Thyroid gland (tissue), 4 donors: ENCODE measurements at regions not wholly inside any gene's neighbourhood (a gene's known extent, or its start where the extent isn't known, plus 50 kb on each side); places are given as distances from the start of the nearest gene placed in this dataset.

Experiments used
- POLR2A ChIP-seq, 2 donors: fragments of 450-650 bp; IDR thresholded peaks; one replicate each; pipeline ENCODE4 v1.6.1; 2017; ENCODE audit warnings: antibody characterized with exemption in 2 of 2, mild to moderate bottlenecking in 2 of 2, moderate library complexity in 1 of 2
- TF ChIP-seq, protein P1 (sequence below), 6 experiments: fragments of 200-600 bp in 3 of 6; fragments of 450-650 bp in 3 of 6; sonication (generic) in 3 of 6; IDR thresholded peaks; one replicate each; pipeline ENCODE4 v1.5.1; 2016 to 2019; ENCODE audit warnings: antibody characterized with exemption in 6 of 6, mild to moderate bottlenecking in 2 of 6, inconsistent platforms in 1 of 6, moderate library complexity in 1 of 6

DNA sequence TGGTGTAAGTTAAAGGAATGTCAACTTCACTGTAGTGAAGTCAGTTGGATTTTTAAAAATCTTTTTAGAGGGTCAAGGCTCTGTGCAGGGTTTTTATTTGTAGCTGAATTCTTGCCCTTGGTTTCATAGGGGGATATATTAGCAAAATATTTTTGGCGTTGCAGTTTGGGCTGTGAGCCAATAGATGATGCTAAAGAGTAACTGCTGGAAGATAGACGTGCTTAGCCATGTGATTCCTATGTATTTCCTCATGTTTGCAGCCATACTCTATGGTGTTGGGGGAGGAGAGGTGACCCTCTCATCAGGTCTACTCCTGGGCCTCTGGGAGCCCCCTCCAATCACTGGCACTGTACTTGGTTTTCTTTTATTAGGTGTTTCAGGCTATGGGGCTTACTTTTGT lies 246.7 kb upstream of the ARHGAP24 start:
- TF ChIP-seq, protein P1, sequence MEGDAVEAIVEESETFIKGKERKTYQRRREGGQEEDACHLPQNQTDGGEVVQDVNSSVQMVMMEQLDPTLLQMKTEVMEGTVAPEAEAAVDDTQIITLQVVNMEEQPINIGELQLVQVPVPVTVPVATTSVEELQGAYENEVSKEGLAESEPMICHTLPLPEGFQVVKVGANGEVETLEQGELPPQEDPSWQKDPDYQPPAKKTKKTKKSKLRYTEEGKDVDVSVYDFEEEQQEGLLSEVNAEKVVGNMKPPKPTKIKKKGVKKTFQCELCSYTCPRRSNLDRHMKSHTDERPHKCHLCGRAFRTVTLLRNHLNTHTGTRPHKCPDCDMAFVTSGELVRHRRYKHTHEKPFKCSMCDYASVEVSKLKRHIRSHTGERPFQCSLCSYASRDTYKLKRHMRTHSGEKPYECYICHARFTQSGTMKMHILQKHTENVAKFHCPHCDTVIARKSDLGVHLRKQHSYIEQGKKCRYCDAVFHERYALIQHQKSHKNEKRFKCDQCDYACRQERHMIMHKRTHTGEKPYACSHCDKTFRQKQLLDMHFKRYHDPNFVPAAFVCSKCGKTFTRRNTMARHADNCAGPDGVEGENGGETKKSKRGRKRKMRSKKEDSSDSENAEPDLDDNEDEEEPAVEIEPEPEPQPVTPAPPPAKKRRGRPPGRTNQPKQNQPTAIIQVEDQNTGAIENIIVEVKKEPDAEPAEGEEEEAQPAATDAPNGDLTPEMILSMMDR (IDR thresholded peaks at IDR 0.05): no peak
- TF ChIP-seq POLR2A (IDR thresholded peaks at IDR 0.05): no peak
